Loucy (cell line): ENCODE measurements at regions not wholly inside any gene's neighbourhood (a gene's known extent, or its start where the extent isn't known, plus 50 kb on each side); places are given as distances from the start of the nearest gene placed in this dataset.

Experiments used
- H2AFZ ChIP-seq: fragments of 200-600 bp; sonication (generic); 2 replicates; pipeline ENCODE4 v1.6.0; 2016; ENCODE audit warnings: antibody characterized with exemption, mild to moderate bottlenecking, low read length, moderate library complexity
- H3F3A ChIP-seq: fragments of 200-600 bp; 2 replicates; pipeline ENCODE4 v1.6.0; 2016; ENCODE audit warnings: antibody characterized with exemption, low read depth, mild to moderate bottlenecking
- H3K27me3 ChIP-seq: fragments of 200-600 bp; sonication (generic); 2 replicates; pipeline ENCODE4 v1.6.1; 2014; ENCODE audit warnings: low read length, mild to moderate bottlenecking; ENCODE audit not compliant: insufficient read depth, poor library complexity, severe bottlenecking
- H3K36me3 ChIP-seq: fragments of 200-600 bp; sonication (generic); 2 replicates; pipeline ENCODE4 v1.6.1; 2016; ENCODE audit warnings: low read length; ENCODE audit not compliant: insufficient read depth
- H3K4me1 ChIP-seq: fragments of 200-600 bp; sonication (generic); 2 replicates; pipeline ENCODE4 v1.5.1; 2014; ENCODE audit warnings: low read length, mild to moderate bottlenecking; ENCODE audit not compliant: insufficient read depth, poor library complexity, severe bottlenecking
- H3K4me2 ChIP-seq: fragments of 200-600 bp; sonication (generic); 2 replicates; pipeline ENCODE4 v1.6.0; 2014; ENCODE audit warnings: antibody characterized with exemption, low read length, low read depth, mild to moderate bottlenecking; ENCODE audit not compliant: poor library complexity, severe bottlenecking
- H3K4me3 ChIP-seq: fragments of 200-600 bp; sonication (generic); 2 replicates; pipeline ENCODE4 v1.5.1; 2014; ENCODE audit warnings: low read length, mild to moderate bottlenecking, mixed read lengths; ENCODE audit not compliant: poor library complexity, severe bottlenecking
- H3K79me2 ChIP-seq: fragments of 200-600 bp; sonication (generic); 2 replicates; pipeline ENCODE4 v1.6.1; 2014; ENCODE audit warnings: low read length; ENCODE audit not compliant: insufficient read depth
- H3K9ac ChIP-seq: fragments of 200-600 bp; sonication (generic); 2 replicates; pipeline ENCODE4 v1.6.0; 2014; ENCODE audit warnings: mild to moderate bottlenecking, low read depth, low read length, moderate library complexity; ENCODE audit not compliant: poor library complexity, severe bottlenecking
- H3K9me2 ChIP-seq: fragments of 200-600 bp; sonication (generic); replicated peaks from 2 replicates; pipeline ENCODE4 v1.6.1; 2016; ENCODE audit warnings: low read depth, low read length, mixed read lengths
- H3K9me3 ChIP-seq: fragments of 200-600 bp; sonication (generic); 2 replicates; pipeline ENCODE4 v1.6.1; 2014; ENCODE audit warnings: mild to moderate bottlenecking, antibody characterized with exemption, low read length, low read depth; ENCODE audit not compliant: insufficient read depth
- H4K20me1 ChIP-seq: fragments of 200-600 bp; sonication (generic); 2 replicates; pipeline ENCODE4 v1.6.0; 2014; ENCODE audit warnings: antibody characterized with exemption, low read length, mild to moderate bottlenecking; ENCODE audit not compliant: insufficient read depth, poor library complexity, severe bottlenecking
- CTCF ChIP-seq: fragments of 200-600 bp; sonication (generic); conservative IDR thresholded peaks from 2 replicates; pipeline ENCODE4 v1.5.1; 2014; ENCODE audit warnings: mild to moderate bottlenecking, antibody characterized with exemption, low read length
- EZH2phosphoT487 ChIP-seq: fragments of 200-600 bp; IDR thresholded peaks from 2 replicates; pipeline ENCODE4 v1.6.1; 2018; ENCODE audit warnings: antibody characterized with exemption, mild to moderate bottlenecking, moderate library complexity, borderline replicate concordance

- no peaks in the 10 kb centered on the region for H3K36me3 ChIP-seq
- no peak overlapping the region for H3K4me3 ChIP-seq
- H3K9ac ChIP-seq, result no peak overlapping the region
- no peaks in the 10 kb centered on the region for H3F3A ChIP-seq
- no peak overlapping the region for H3K4me2 ChIP-seq
- no peaks in the 10 kb centered on the region for H3K79me2 ChIP-seq
- no peaks in the 10 kb centered on the region for H3K4me1 ChIP-seq
- H2AFZ ChIP-seq, result no peak overlapping the region
- no peaks in the 10 kb centered on the region for H3K9me2 ChIP-seq
- no peaks in the 10 kb centered on the region for H4K20me1 ChIP-seq
- TF ChIP-seq CTCF, result no peak
- TF ChIP-seq EZH2phosphoT487, result no peak
- H3K27me3 ChIP-seq, result no peaks in the 10 kb centered on the region
- H3K9me3 ChIP-seq, result 0 out of 2 replicates have a peak, but pooled peaks cover 3% of the 10 kb centered on the region
Measured at GRCh38 chr16:26360867-26361266, 669.1 kb downstream of the HS3ST4 start.

GRCh38 chr16:26363581-26363980 is 671.8 kb downstream of the HS3ST4 start:
- Histone ChIP-seq H3K9me3 (no peaks in the 10 kb centered on the region), H3K9me2 (no peaks in the 10 kb centered on the region), H3K4me2 (no peak overlapping the region), H3K79me2 (no peaks in the 10 kb centered on the region), H3K27me3 (no peaks in the 10 kb centered on the region), H3K9ac (no peak overlapping the region), H3F3A (no peaks in the 10 kb centered on the region), H3K4me1 (no peaks in the 10 kb centered on the region), H3K36me3 (no peaks in the 10 kb centered on the region), H2AFZ (no peak overlapping the region), H4K20me1 (no peaks in the 10 kb centered on the region), H3K4me3 (no peak overlapping the region)
- TF ChIP-seq EZH2phosphoT487 (no peak), CTCF (no peak)

- Histone ChIP-seq H3K9ac (no peak overlapping the region), H4K20me1 (no peaks in the 10 kb centered on the region), H3K9me3 (no peaks in the 10 kb centered on the region), H2AFZ (no peak overlapping the region), H3K4me1 (no peaks in the 10 kb centered on the region), H3K27me3 (no peaks in the 10 kb centered on the region), H3K9me2 (no peaks in the 10 kb centered on the region), H3F3A (no peaks in the 10 kb centered on the region), H3K4me3 (no peak overlapping the region), H3K4me2 (no peak overlapping the region), H3K79me2 (no peaks in the 10 kb centered on the region), H3K36me3 (no peaks in the 10 kb centered on the region)
- TF ChIP-seq EZH2phosphoT487 (no peak), CTCF (no peak)
Measured at GRCh38 chr16:26365161-26365940, 673.6 kb downstream of the HS3ST4 start.
